Esophagus squamous epithelium (tissue), 4 donors: ENCODE measurements at regions not wholly inside any gene's neighbourhood (a gene's known extent, or its start where the extent isn't known, plus 50 kb on each side); places are given as distances from the start of the nearest gene placed in this dataset.

Source experiments
- POLR2A ChIP-seq, 4 donors: fragments of 450-650 bp; IDR thresholded peaks; one replicate each; pipeline ENCODE4 v1.6.1; 2017; ENCODE audit warnings: antibody characterized with exemption in 4 of 4, mild to moderate bottlenecking in 4 of 4, moderate library complexity in 3 of 4
- TF ChIP-seq, protein P1 (sequence below), 6 experiments: fragments of 450-650 bp in 4 of 6; fragments of 200-600 bp in 2 of 6; sonication (generic) in 2 of 6; IDR thresholded peaks; one replicate each; pipeline ENCODE4 v1.5.1; 2016 to 2019; ENCODE audit warnings: antibody characterized with exemption in 6 of 6, mild to moderate bottlenecking in 4 of 6, moderate library complexity in 4 of 6

GRCh38 chr14:97061198-97061597 is 264.0 kb downstream of the VRK1 start:
- no peak for TF ChIP-seq POLR2A (IDR thresholded peaks at IDR 0.05)
- TF ChIP-seq, protein P1, sequence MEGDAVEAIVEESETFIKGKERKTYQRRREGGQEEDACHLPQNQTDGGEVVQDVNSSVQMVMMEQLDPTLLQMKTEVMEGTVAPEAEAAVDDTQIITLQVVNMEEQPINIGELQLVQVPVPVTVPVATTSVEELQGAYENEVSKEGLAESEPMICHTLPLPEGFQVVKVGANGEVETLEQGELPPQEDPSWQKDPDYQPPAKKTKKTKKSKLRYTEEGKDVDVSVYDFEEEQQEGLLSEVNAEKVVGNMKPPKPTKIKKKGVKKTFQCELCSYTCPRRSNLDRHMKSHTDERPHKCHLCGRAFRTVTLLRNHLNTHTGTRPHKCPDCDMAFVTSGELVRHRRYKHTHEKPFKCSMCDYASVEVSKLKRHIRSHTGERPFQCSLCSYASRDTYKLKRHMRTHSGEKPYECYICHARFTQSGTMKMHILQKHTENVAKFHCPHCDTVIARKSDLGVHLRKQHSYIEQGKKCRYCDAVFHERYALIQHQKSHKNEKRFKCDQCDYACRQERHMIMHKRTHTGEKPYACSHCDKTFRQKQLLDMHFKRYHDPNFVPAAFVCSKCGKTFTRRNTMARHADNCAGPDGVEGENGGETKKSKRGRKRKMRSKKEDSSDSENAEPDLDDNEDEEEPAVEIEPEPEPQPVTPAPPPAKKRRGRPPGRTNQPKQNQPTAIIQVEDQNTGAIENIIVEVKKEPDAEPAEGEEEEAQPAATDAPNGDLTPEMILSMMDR (IDR thresholded peaks at IDR 0.05) = no peak
